GM21723 (cell line): ENCODE measurements at regions not wholly inside any gene's neighbourhood (a gene's known extent, or its start where the extent isn't known, plus 50 kb on each side); places are given as distances from the start of the nearest gene placed in this dataset.

Experiments used
- ATAC-seq: cut with Tn5 transposase; IDR thresholded peaks from one replicate; pipeline ENCODE4 v1.9.1; 2021; ENCODE audit warnings: mild to moderate bottlenecking, moderate library complexity; ENCODE audit not compliant: unreplicated experiment

DNA sequence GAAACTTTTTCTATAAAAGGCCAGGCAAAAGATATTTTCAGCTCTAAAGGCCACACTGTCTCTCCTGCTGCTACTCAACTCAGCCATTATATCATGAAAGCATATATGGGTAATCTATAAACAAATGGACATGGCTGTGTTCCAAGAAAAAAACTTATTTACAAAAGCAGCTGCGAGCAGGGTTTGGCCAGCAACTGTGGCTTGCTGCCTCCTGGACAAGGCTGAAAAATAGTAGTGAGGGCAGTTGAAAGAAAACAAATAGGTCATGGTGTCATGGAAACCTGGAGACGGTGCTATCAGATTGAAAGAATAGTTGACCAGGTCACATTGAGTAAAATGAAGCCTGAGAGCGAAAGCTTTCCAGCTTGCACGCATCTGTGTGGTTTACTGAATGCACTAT lies 89.2 kb upstream of the LRATD1 start:
- no peak for ATAC-seq

DNA sequence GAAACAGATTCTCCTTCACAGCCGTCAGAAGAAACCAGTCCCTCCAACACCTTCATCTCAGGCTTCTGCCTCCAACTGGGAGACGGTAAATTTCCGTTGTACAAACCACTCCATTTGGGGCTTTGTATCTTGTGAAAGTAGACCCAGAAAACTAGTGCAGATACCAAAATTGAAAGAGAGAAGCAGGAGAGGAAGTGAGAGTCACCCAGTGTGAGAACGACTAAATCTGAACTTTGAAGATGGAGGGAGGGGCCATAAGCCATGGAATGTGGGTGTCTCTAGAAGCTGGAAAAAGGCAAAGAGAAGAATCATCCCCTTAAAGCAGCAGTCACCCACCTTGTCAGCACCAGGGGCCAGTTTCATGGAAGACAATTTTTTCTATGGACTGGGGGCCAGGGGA lies 88.3 kb upstream of the LRATD1 start:
- ATAC-seq = no peak

DNA sequence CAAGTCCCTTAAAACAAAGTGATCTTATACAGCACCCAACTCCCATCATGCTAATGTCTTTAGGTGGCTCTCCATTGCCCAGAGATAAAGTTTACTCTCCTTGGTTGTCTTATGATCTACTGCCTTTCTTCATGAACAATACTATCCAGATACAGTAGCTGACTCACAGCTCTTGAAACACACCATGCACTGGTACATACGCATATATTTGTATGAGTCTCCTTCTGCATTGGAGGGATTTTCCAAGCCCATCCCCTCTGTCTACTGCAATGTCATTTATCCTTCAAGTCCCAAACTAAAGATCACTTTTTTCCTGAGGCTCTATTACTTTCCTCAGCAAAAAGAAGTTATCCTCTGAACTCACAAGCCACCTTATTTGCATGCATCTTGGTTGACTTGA lies 84.7 kb upstream of the LRATD1 start:
- no peak for ATAC-seq

DNA sequence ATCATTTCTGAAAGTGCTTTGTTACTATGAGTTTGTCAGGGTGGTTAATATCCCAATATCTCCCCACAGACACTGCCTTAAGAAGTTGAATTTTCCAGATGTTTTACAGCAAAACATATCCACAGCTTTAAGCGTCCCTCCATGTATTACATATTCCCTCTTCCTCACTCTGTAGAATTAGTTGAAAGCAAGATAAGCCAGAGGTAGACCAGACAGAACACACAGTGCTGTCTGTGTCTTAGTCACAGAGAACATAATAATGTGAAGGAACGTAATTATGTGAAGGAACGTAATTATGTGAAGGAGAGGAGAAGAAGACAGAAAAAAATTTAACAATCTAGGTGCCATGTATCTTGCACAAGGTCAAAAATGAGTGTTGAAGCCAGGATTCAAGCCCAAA lies 81.9 kb upstream of the LRATD1 start:
- no peak for ATAC-seq

DNA sequence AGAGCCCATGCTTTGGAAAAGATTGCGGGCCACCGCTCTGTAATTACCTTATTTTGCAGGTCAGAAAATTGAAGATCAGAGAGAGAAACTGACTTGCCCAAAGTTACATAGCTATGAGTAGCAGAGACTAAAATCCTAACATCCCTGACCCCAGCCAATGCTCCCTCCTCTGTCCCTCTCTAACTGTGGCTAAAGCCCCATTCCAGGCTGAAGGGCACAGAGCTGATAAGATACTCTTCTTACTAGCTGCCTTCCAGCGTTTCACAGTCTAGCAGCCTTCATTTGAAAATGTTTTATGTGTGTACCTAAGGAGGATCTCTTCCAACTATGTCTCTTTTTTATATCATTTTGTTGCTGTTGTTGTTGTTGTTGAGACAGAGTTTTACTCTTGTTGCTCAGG lies 81.4 kb upstream of the LRATD1 start:
- no peak for ATAC-seq

DNA sequence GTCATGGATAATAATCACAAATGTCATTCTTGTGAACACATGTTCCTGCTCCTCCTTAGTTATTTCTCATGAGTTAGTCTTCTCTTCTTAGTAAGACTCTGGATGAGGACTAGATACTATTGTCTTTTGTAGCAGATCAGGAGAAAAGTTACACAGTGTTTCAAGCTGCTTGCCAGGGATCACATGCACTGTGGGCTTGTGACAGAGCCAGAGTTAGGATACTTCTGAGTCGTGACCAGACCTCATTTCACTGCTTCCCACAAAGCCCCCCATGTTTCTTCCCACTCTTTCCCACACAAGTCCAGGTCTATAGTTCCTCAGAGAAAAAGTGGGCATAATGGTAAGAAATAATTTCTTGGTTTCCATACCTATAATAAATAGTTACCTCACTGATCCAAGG lies 80.2 kb upstream of the LRATD1 start:
- ATAC-seq = no peak

DNA sequence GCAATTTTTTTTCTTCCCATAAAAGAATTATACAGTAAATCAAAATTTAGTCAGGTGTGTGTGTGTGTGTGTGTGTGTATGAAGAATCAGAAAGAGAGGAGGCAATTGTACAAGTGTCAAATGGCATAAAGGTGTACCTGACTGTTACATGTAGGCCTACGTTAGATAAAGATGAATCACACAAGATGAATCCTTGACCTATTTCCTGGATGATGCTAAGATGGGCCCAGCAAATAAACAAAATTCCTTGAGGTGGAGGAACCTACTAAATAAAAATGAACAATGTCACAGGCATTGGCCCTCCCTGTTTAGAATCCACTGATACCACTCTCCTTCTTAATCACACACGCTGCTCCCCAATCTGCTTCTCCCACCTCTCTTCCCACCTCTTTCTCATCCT lies 79.7 kb upstream of the LRATD1 start:
- ATAC-seq = no peak

DNA sequence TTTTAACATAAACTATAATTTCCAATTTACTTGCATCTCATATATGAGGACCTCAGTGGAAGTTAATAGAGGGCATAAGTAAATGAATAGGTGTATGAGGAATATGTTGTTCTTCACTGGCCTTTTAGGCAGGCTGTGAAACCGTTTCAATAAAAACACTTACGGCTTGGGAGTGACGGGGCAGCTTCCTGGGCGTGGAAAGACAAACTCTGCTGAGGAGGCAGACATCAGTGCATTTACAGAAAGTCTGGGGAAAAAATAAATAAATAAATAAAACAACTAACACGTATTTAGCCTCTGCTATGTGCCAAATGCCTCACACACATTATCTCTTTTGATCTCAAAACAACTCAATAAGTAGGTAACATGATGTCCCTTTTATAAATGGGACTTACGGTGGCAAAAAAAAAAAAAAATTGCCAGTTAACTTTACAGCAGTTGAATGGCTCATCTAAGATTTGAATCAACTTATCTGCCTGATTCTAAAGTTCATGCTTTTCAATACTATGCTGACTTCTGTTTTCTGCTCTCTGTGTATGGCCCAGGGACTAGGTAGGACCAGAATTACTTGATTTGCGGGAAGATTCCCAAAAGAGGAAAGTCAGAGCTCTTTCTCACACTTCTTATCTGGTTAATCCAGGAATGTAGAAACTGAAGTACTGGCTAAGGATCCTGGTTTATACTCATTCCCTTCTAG lies 77.5 kb upstream of the LRATD1 start:
- no peak for ATAC-seq

DNA sequence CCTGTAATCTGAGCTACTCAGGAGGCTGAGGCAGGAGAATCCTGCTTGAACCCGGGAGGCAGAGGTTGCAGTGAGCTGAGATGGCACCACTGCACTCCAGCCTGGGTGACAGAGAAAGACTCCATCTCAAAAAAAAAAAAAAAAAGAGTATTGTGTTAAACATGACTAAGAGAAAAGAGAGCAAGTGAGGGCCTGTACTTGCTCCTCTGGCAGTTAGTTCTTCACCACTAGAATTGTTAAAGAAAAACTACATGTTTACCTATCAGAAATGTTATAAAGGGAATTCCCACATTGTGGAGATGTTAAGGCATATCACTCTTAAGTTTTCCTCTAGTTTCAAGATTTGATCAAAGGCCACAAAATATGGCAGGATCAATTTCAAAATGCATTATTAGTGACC lies 75.4 kb upstream of the LRATD1 start:
- no peak for ATAC-seq

DNA sequence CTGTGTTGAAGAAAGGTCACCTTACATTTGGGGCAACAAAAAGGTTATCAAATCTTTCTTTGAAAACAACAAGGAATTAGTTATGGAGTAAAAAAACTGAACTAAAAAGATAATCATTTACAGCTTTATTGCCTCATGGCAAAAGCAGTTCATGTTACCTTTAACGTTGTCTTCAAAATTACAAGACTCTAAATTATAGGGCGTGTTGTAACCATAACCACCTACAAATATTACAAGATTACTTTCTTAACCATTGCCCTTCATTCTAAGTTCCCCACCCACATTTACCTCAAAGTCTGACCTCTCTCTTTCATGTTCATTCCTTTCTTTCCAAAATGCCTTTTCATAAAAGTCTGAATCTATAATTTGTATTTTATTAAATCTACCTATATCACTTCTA lies 74.6 kb upstream of the LRATD1 start:
- ATAC-seq = no peak

DNA sequence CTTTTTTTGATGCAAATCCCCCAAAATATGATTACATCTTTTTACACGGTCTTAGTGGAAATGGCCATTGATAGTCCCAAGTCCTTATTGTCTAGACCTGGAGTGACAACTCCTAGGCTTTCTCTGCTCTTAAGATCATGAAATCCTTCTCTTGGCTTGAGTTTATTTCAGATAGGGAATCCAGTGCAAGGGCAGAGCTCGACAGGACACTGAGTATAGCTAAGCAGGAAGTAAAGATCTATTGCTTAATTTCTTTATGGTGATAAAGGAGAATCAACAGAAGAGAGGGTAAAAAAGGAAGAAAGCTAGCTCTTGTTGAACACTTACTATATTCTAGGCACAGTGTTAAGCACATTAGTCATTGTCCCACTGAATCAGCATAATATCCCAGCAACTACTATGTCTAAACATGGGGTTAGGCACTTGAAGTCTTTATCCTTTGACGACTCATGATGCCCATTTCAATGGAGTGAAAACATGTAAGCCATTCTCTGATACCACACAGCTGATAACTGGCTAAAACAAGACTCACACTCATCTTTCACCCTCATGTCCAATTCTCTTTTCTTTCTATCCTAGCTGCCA lies 74.1 kb upstream of the LRATD1 start:
- ATAC-seq = no peak

DNA sequence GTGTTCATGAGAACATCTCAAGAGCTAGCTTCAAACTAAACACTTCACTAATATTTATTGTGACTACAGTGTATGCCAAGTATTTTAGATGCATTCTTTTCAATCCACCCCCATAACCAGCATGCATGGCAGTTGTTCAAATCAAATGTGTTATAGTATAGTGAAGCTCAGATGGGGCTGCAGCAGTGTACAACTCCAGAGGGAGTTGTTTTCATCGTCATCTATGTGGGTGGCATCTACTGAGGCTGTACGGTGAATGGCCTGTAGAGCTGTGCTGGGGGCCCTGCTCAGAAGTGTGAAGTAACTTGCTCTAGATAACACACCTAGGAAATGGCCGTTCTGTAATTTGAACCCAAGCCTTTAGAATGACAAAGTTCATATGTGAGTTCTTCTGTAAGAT lies 71.8 kb upstream of the LRATD1 start:
- ATAC-seq = no peak

DNA sequence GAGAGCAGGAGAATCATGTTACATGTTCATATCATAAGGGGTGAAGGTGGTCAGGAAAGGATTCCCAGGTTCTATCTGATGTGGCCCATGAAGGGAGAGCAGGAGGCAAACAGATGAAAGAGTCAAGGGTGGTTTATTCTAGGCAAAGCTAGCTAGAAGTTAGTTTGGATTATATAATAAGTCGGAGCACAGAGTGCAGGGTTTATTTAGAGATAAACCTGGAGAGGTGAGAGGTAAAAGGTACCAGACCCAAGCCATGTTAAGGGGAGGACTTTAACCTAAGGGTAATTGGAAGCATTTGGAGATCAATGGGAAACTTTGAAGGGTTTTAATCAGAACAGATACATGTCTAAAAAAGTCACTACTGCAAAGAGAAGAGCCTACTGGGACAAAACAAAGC lies 69.2 kb upstream of the LRATD1 start:
- ATAC-seq = no peak

DNA sequence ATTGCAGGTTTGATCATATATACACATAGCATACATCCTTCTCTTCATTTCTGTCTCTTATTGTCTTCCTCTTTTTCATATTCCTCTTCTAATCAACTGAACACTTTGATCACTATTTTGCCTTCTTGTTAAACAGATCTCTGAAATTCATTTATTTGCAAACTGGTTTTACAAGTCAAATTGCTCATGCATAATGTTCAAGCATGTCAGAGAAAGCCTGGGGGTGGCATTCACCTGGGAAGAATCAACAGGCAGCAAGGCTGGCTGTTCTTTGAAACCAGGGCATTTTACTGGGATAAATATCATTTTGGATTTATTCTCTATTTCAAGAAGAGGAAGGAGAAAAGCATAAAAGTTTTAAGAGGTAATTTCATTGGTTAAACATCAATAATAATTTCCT lies 66.9 kb upstream of the LRATD1 start:
- no peak for ATAC-seq

DNA sequence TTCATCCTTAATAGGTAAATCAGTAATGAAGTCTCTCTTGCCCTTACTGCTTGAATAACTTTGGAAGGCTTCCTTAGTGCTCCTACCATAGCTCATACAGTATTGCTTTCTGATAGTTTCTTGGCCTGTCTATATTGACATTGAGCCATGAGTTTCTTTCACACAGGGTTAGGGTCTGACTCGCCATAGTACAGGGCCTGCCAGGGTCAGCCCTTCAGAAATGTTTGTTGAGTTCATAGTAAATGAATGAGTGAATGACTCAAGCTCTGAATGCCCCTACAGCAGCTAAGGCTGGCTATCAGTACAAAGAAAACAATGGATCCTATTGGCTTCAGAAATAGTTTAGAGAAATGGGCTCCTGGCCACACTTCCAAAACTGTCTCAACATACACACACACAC lies 65.0 kb upstream of the LRATD1 start:
- ATAC-seq = no peak

DNA sequence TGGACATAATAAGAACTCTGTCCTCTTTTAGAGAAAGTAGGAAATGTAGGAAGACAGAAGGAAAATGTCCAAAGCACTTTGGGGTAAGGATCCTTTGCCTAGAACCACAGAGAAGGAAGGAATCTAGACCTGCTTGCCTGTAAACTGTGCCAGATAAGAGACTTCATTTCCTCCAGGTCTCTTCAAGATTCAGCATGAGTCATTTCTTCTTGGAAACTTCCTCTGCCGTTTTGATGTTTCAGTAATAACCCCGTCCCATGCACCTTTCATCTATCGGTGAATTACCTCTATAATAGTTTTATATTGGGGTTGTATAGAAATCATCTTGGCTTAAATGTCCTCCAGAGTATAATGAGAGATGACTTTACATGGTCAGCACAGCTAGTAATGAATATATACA lies 63.2 kb upstream of the LRATD1 start:
- no peak for ATAC-seq

DNA sequence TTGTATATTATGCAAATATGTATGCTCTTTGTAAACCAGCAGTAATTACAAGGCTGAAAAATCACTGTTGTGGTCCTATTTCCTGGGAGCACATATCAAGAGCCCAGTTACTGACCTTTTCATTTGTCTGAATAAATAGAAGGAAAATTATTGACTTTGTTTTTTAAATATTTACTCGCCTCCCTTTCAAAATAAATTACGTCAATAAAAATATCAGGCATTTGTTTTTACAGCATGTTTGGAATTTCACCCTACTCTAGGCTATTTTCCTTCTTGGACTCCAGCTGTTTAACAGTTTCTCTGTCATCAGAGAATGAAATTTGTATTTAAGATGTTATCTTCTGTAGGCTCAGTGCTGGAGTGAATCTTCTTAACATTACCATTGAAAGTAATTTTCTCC lies 59.9 kb upstream of the LRATD1 start:
- no peak for ATAC-seq

DNA sequence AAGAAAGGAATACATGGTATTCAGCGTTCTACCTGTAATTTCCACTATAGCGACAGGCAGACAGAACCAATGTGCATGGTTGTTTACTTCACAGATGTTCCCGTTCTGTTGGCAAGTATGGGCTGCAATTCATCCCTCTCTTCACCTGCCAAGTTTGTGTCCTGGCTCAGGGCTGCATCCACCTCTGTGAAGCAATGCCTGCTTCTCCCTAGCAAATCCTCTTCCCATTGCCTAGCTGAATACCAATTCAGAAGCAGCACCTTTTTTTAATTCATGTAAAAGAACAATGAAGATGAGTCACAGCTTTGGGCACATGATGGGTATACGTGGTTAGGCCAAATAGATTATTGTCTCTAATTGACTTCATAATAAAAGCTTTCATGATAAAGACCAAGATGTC lies 54.7 kb upstream of the LRATD1 start:
- ATAC-seq = no peak
